Vagina (tissue), 2 donors: ENCODE measurements at regions not wholly inside any gene's neighbourhood (a gene's known extent, or its start where the extent isn't known, plus 50 kb on each side); places are given as distances from the start of the nearest gene placed in this dataset.

ENCODE experiments used
- CTCF ChIP-seq, 3 experiments: fragments of 450-650 bp in 2 of 3; fragments of 200-600 bp in 1 of 3; sonication (generic) in 1 of 3; IDR thresholded peaks; one replicate each; pipeline ENCODE4 v1.5.1; 2017 to 2019; ENCODE audit warnings: antibody characterized with exemption in 3 of 3, mild to moderate bottlenecking in 2 of 3, moderate library complexity in 2 of 3
- POLR2A ChIP-seq, 2 donors: fragments of 450-650 bp; IDR thresholded peaks; one replicate each; pipeline ENCODE4 v1.6.1; 2017; ENCODE audit warnings: antibody characterized with exemption in 2 of 2, mild to moderate bottlenecking in 2 of 2, moderate library complexity in 2 of 2

GRCh38 chr7:42289473-42289872 is 52.5 kb upstream of the GLI3 start:
- no peak for TF ChIP-seq POLR2A (IDR thresholded peaks at IDR 0.05)
- no peak for TF ChIP-seq CTCF (IDR thresholded peaks at IDR 0.05)
